GM23248 (cell line): ENCODE measurements at regions not wholly inside any gene's neighbourhood (a gene's known extent, or its start where the extent isn't known, plus 50 kb on each side); places are given as distances from the start of the nearest gene placed in this dataset.

Experiments used
- DNase-seq: peaks from one replicate; pipeline ENCODE4 v3.0.0-alpha.2; 2015
- H2AFZ ChIP-seq: fragments of 200-600 bp; sonication (generic); 2 replicates; pipeline ENCODE4 v1.6.1; 2016; ENCODE audit warnings: antibody characterized with exemption
- H3F3A ChIP-seq: fragments of 200-600 bp; sonication (generic); 2 replicates; pipeline ENCODE4 v1.6.1; 2016; ENCODE audit warnings: mild to moderate bottlenecking, antibody characterized with exemption, mixed run types; ENCODE audit not compliant: insufficient read depth
- H3K27ac ChIP-seq: fragments of 200-600 bp; sonication (generic); 2 replicates; pipeline ENCODE4 v1.5.1; 2016; ENCODE audit warnings: mild to moderate bottlenecking
- H3K27me3 ChIP-seq: fragments of 200-600 bp; sonication (generic); replicated peaks from 2 replicates; pipeline ENCODE4 v1.6.1; 2016; ENCODE audit warnings: mild to moderate bottlenecking; ENCODE audit not compliant: insufficient read depth
- H3K36me3 ChIP-seq: fragments of 200-600 bp; sonication (generic); 2 replicates; pipeline ENCODE4 v1.6.1; 2016; ENCODE audit warnings: low read depth, mild to moderate bottlenecking
- H3K4me1 ChIP-seq: fragments of 200-600 bp; sonication (generic); 2 replicates; pipeline ENCODE4 v1.6.1; 2016; ENCODE audit warnings: mild to moderate bottlenecking; ENCODE audit not compliant: insufficient read depth
- H3K4me2 ChIP-seq: fragments of 200-600 bp; sonication (generic); one replicate; pipeline ENCODE4 v1.6.1; 2016; ENCODE audit warnings: mild to moderate bottlenecking; ENCODE audit not compliant: unreplicated experiment
- H3K4me3 ChIP-seq: fragments of 200-600 bp; sonication (generic); 2 replicates; pipeline ENCODE4 v1.5.1; 2016; ENCODE audit warnings: mild to moderate bottlenecking
- H3K79me2 ChIP-seq: fragments of 200-600 bp; sonication (generic); 2 replicates; pipeline ENCODE4 v1.6.1; 2016; ENCODE audit warnings: mild to moderate bottlenecking; ENCODE audit not compliant: insufficient read depth
- H3K9ac ChIP-seq: fragments of 200-600 bp; sonication (generic); 2 replicates; pipeline ENCODE4 v1.6.1; 2016; ENCODE audit warnings: mild to moderate bottlenecking
- H3K9me2 ChIP-seq: fragments of 200-600 bp; sonication (generic); 2 replicates; pipeline ENCODE4 v1.6.1; 2016; ENCODE audit warnings: mixed run types, mild to moderate bottlenecking, moderate library complexity; ENCODE audit not compliant: insufficient read depth
- H3K9me3 ChIP-seq: fragments of 200-600 bp; sonication (generic); one replicate; pipeline ENCODE4 v1.6.1; 2017; ENCODE audit warnings: low read depth
- H4K20me1 ChIP-seq: fragments of 200-600 bp; sonication (generic); 2 replicates; pipeline ENCODE4 v1.6.0; 2016; ENCODE audit not compliant: insufficient read depth
- EZH2 ChIP-seq: fragments of 200-600 bp; sonication (generic); IDR thresholded peaks from 2 replicates; pipeline ENCODE4 v1.6.1; 2018; ENCODE audit warnings: antibody characterized with exemption, mild to moderate bottlenecking; ENCODE audit not compliant: insufficient read depth, poor library complexity, severe bottlenecking
- EZH2phosphoT487 ChIP-seq: fragments of 200-600 bp; sonication (generic); IDR thresholded peaks from 2 replicates; pipeline ENCODE4 v1.6.1; 2018; ENCODE audit warnings: antibody characterized with exemption, moderate library complexity, mild to moderate bottlenecking, low read depth; ENCODE audit not compliant: insufficient read depth
- WGBS, 2 experiments: methylation state at CpG; one replicate each; pipeline ENCODE4 v1.1.6; 2015 to 2017; ENCODE audit warnings: low lambda C conversion rate in 2 of 2, low coverage in 1 of 2; ENCODE audit errors: missing lambda C conversion rate in 2 of 2; 5-methylcytosine and 5-hydroxymethylcytosine counted together
- in situ Hi-C: fragments of 300-500 bp; cut with MboI; formaldehyde crosslinking; loops from 2 replicates; pipeline ENCODE4 v1.15.0; 2020

GRCh38 chr1:214882616-214883015, 199.9 kb upstream of the KCNK2 start:
- TF ChIP-seq EZH2 (no peak), EZH2phosphoT487 (no peak)
- Histone ChIP-seq H3F3A (no peaks in the 10 kb centered on the region), H3K79me2 (no peaks in the 10 kb centered on the region), H2AFZ (0 out of 2 replicates have a peak overlapping the region, but pooled peaks have one; percentile 10), H3K4me1 (no peaks in the 10 kb centered on the region), H3K27me3 (no peaks in the 10 kb centered on the region), H4K20me1 (no peaks in the 10 kb centered on the region), H3K27ac (no peak overlapping the region), H3K9me3 (no peaks in the 10 kb centered on the region), H3K4me2 (no peak overlapping the region), H3K9me2 (no peaks in the 10 kb centered on the region), H3K4me3 (no peak overlapping the region), H3K36me3 (no peaks in the 10 kb centered on the region), H3K9ac (no peak overlapping the region)
- 33 to 34% methylated on average over 3 of the region's 3 CpGs for WGBS, 2 experiments
- in situ Hi-C loops, result no loop called here
- no peak for DNase-seq

- no peak for TF ChIP-seq EZH2
- TF ChIP-seq EZH2phosphoT487, result no peak
- H3K4me1 ChIP-seq, result peaks cover 16% of the 10 kb centered on the region
- H3F3A ChIP-seq, result peaks cover 16% of the 10 kb centered on the region
- H3K27me3 ChIP-seq, result no peaks in the 10 kb centered on the region
- in situ Hi-C loops, result no loop called here
- no peaks in the 10 kb centered on the region for H3K79me2 ChIP-seq
- H3K36me3 ChIP-seq, result 0 out of 2 replicates have a peak, but pooled peaks cover 3% of the 10 kb centered on the region
- no peak overlapping the region for H2AFZ ChIP-seq
- no peak for DNase-seq
- no peak overlapping the region for H3K4me3 ChIP-seq
- no peaks in the 10 kb centered on the region for H3K9me3 ChIP-seq
- H4K20me1 ChIP-seq, result no peaks in the 10 kb centered on the region
- no peak overlapping the region for H3K9ac ChIP-seq
- 96 to 97% methylated on average over 5 of the region's 5 CpGs for WGBS, 2 experiments
- H3K27ac ChIP-seq, result no peak overlapping the region
- H3K4me2 ChIP-seq, result no peak overlapping the region
- no peaks in the 10 kb centered on the region for H3K9me2 ChIP-seq
These were observed 187.4 kb upstream of the KCNK2 start for GRCh38 chr1:214895011-214895600.

DNA sequence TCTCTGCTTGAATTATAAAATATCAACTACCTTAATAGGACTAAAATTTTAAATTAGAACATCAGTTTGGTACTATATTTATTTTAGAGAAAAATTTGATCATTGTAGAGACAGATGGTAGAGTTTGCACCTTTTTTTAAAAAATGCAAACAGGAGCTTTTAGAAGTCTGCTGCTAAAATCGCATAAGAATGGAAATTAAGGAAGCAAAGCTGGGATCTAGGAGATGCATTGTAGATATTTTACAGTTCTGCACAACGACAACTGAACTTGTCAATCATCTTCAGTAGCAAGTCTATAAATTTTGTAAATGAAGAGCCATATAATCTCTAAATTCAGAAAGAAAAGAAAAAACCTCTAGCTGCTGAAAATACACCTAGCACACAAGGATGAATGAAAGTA, 185.6 kb upstream of the KCNK2 start:
- H3K36me3 ChIP-seq, result 0 out of 2 replicates have a peak, but pooled peaks cover 3% of the 10 kb centered on the region
- no peak overlapping the region for H3K9ac ChIP-seq
- H3K79me2 ChIP-seq, result no peaks in the 10 kb centered on the region
- H3K27ac ChIP-seq, result no peak overlapping the region
- H3K27me3 ChIP-seq, result no peaks in the 10 kb centered on the region
- WGBS, 2 experiments, result 94 to 99% methylated on average over 2 of the region's 2 CpGs
- peaks cover 34% of the 10 kb centered on the region for H3F3A ChIP-seq
- H3K4me1 ChIP-seq, result peaks cover 31% of the 10 kb centered on the region
- 0 out of 2 replicates have a peak overlapping the region, but pooled peaks have one; percentile 17 for H2AFZ ChIP-seq
- no peak for TF ChIP-seq EZH2
- TF ChIP-seq EZH2phosphoT487, result no peak
- no peak overlapping the region for H3K4me2 ChIP-seq
- no peaks in the 10 kb centered on the region for H4K20me1 ChIP-seq
- no peaks in the 10 kb centered on the region for H3K9me3 ChIP-seq
- in situ Hi-C loops, result no loop called here
- DNase-seq, result no peak
- H3K9me2 ChIP-seq, result no peaks in the 10 kb centered on the region
- H3K4me3 ChIP-seq, result no peak overlapping the region

DNA sequence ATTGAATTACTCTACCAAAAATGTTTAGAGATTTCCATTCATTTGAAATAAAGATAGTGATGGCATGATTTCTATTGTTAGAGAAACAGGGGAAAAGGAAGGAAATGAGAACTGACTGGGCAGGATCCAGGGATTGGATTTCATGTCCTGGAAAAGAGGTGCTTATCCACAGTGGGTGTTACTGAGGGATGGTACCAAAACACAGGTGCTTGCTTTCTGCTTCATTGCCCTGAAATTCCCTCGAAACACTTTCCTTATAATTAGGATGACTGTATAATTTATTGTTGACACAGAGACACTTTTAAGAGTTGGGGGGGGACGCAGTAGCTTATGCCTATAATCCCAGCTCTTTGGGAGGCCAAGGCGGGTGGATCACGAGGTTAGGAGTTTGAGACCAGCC, 185.0 kb upstream of the KCNK2 start:
- H4K20me1 ChIP-seq, result no peaks in the 10 kb centered on the region
- no peaks in the 10 kb centered on the region for H3K79me2 ChIP-seq
- no peaks in the 10 kb centered on the region for H3K9me2 ChIP-seq
- in situ Hi-C loops, result no loop called here
- H3K9ac ChIP-seq, result no peak overlapping the region
- H3K9me3 ChIP-seq, result no peaks in the 10 kb centered on the region
- H3F3A ChIP-seq, result peaks cover 40% of the 10 kb centered on the region
- 0 out of 2 replicates have a peak, but pooled peaks cover 3% of the 10 kb centered on the region for H3K36me3 ChIP-seq
- WGBS, 2 experiments, result 94 to 98% methylated on average over 4 of the region's 4 CpGs
- peaks cover 37% of the 10 kb centered on the region for H3K4me1 ChIP-seq
- H3K27me3 ChIP-seq, result no peaks in the 10 kb centered on the region
- H3K27ac ChIP-seq, result no peak overlapping the region
- TF ChIP-seq EZH2phosphoT487 (no peak), EZH2 (no peak)
- DNase-seq, result no peak
- H2AFZ ChIP-seq, result 0 out of 2 replicates have a peak overlapping the region, but pooled peaks have one; percentile 17
- no peak overlapping the region for H3K4me2 ChIP-seq
- no peak overlapping the region for H3K4me3 ChIP-seq
